Brain microvascular endothelial cell (primary cell): ENCODE measurements at regions not wholly inside any gene's neighbourhood (a gene's known extent, or its start where the extent isn't known, plus 50 kb on each side); places are given as distances from the start of the nearest gene placed in this dataset.
A peak's percentile ranks its signal among the peaks of the same experiment; 100 is the strongest.

Source experiments
- DNase-seq: peaks from one replicate; pipeline ENCODE4 v3.0.0-alpha.2; 2020
- H3K27ac ChIP-seq: fragments of 250-450 bp; sonication (Bioruptor Pico); 2 replicates; pipeline ENCODE4 v1.5.1; 2020; ENCODE audit warnings: mild to moderate bottlenecking, moderate library complexity
- H3K27me3 ChIP-seq: fragments of 250-450 bp; sonication (Bioruptor Pico); replicated peaks from 2 replicates; pipeline ENCODE4 v1.5.1; 2020; ENCODE audit warnings: mild to moderate bottlenecking
- H3K36me3 ChIP-seq: fragments of 250-450 bp; sonication (Bioruptor Pico); replicated peaks from 2 replicates; pipeline ENCODE4 v1.5.1; 2020; ENCODE audit warnings: mild to moderate bottlenecking
- H3K4me3 ChIP-seq: 2 replicates; pipeline ENCODE4 v1.5.1; 2011; ENCODE audit warnings: low read depth, mild to moderate bottlenecking, control low read depth, low read length, moderate library complexity
- in situ Hi-C: cut with HindIII; loops from 2 replicates; pipeline ENCODE4 v1.10.0; 2017; ENCODE audit warnings: low sequenced_read_pairs, low pct_ligation_motif_present
- TF ChIP-seq, protein P1 (sequence below): IDR thresholded peaks from 2 replicates; pipeline ENCODE4 v1.5.1; 2011; ENCODE audit warnings: low read depth, mild to moderate bottlenecking, moderate library complexity, low read length, control low read depth, inconsistent platforms; ENCODE audit errors: missing control alignments

DNA sequence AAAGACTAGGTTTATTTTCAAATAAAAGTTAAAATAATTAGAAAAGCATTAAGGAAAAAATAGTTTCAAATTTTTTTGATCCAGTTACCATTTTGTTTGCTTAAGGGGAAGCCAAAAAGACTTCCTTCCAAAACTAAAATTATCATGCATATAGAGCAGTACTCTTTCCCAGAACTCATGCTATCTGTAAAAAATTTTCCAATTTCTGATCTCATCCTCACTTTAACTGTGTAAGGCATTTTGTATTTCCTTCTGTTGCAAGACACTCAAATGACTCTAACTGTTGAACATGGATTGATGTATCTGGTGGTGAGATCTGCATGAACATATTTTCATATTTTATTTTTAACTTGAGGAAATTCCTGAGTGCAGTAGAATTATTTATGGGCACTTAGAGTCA, 150.1 kb downstream of the ADAM29 start:
- Histone ChIP-seq H3K4me3 (no peak overlapping the region), H3K27ac (no peak overlapping the region), H3K27me3 (no peaks in the 10 kb centered on the region), H3K36me3 (no peaks in the 10 kb centered on the region)
- TF ChIP-seq, protein P1, sequence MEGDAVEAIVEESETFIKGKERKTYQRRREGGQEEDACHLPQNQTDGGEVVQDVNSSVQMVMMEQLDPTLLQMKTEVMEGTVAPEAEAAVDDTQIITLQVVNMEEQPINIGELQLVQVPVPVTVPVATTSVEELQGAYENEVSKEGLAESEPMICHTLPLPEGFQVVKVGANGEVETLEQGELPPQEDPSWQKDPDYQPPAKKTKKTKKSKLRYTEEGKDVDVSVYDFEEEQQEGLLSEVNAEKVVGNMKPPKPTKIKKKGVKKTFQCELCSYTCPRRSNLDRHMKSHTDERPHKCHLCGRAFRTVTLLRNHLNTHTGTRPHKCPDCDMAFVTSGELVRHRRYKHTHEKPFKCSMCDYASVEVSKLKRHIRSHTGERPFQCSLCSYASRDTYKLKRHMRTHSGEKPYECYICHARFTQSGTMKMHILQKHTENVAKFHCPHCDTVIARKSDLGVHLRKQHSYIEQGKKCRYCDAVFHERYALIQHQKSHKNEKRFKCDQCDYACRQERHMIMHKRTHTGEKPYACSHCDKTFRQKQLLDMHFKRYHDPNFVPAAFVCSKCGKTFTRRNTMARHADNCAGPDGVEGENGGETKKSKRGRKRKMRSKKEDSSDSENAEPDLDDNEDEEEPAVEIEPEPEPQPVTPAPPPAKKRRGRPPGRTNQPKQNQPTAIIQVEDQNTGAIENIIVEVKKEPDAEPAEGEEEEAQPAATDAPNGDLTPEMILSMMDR = no peak
- DNase-seq = no peak
- in situ Hi-C loops = no loop called here

DNA sequence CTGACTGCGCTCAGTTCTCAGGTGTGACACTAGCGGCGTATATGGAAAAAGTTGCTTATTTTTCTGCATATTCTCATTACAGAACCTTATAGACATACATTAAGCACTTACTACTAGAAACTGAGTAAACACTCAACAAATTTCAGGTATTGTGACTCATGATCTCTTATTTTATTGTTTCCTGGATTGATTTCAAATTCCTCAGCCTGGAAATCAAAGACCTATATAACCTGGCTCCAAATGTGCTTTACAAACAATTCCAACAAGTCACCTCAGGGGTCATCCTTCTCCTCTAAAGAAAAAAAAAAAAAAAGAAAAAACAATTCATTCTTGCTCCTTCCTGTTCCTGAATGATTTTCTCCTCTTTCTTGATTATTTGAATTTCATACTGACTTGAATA, 152.3 kb downstream of the ADAM29 start:
- Histone ChIP-seq H3K36me3 (no peaks in the 10 kb centered on the region), H3K27ac (no peak overlapping the region), H3K27me3 (no peaks in the 10 kb centered on the region), H3K4me3 (no peak overlapping the region)
- no peak for DNase-seq
- TF ChIP-seq, protein P1 = no peak
- in situ Hi-C loops = no loop called here

DNA sequence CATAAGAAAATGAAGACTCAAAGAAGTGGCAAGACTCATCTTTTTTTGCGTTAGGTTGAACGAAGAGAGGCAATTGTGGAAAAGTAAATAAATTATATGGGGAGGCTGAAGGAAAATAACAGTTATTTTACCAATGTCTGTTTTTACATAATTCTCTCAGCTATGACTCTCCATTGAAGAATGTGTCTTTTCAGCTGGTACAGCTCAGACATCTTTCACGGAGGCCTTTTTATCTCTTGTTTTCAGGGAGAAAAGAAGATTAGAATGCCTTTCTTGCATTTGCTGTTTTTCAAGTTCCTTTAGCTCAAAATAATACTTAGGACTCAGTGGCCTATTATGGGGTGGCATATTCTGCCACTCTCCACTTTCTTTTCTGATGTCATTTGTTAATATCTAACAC, 153.0 kb downstream of the ADAM29 start:
- no peaks in the 10 kb centered on the region for H3K36me3 ChIP-seq
- in situ Hi-C loops = no loop called here
- no peak overlapping the region for H3K4me3 ChIP-seq
- peak; percentile 36 for DNase-seq
- TF ChIP-seq, protein P1 = no peak
- no peak overlapping the region for H3K27ac ChIP-seq
- no peaks in the 10 kb centered on the region for H3K27me3 ChIP-seq

DNA sequence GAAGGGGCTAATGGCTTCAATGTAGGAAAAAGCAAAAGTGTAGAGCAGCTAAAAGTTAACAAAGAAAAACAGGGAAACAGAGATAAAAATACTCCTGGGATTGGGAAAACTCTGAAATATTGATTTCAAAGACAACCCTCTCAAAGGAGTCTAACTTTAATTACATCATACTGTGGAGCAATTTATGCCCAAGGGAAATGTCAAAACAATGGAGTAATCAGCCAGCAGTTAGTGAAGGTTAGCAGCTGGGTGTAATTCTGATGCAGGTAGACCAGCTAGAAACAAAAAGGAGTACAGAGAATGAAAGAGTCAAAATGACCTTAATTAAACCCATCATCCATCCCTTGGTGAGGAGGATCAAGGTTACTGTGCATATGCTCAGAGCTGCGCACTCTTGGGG, 169.0 kb downstream of the ADAM29 start:
- TF ChIP-seq, protein P1 = no peak
- no peak for DNase-seq
- in situ Hi-C loops = no loop called here

DNA sequence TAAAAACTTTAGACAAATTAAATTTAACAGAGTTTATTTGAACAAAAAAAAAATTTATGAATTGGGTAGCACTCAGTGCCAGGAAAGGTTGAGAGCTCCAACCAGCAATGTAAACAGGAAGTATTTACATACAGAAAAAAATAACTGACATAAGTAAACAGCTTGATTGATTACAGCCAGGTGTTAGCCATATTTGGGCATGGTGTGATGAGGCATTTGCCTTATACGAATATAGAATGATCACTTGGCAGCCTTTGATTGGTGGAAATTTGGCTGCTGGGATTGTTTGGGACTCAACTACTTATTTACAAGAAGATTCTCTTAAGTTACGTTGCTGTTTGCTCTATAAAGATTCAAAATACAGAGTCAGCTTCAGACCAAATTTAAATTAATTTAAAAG, 172.0 kb downstream of the ADAM29 start:
- Histone ChIP-seq H3K4me3 (no peak overlapping the region), H3K36me3 (no peaks in the 10 kb centered on the region), H3K27me3 (no peaks in the 10 kb centered on the region), H3K27ac (no peak overlapping the region)
- TF ChIP-seq, protein P1 = no peak
- DNase-seq = no peak
- in situ Hi-C loops = no loop called here

More for the DNA sequence above, 169.0 kb downstream of the ADAM29 start:
- H3K27me3 ChIP-seq = no peaks in the 10 kb centered on the region
- H3K4me3 ChIP-seq = no peak overlapping the region
- H3K36me3 ChIP-seq = no peaks in the 10 kb centered on the region
- H3K27ac ChIP-seq = no peak overlapping the region

DNA sequence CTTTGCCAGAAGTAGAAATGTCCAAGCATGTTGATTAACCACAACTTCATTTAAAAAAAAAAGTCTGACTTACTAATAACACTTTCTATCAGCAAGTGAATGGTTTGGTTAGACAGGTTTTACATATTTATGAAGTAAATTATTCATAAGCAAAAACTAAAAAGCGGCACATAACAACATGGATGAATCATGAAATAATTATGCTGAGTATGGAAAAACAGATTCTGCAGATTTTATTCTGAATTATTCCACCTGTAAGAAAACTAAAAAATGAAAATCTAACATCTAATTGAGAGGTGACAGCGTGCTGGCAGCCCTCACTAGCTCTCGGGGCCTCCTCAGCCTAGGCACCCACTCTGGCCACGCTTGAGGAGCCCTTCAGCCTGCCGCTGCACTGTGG, 173.5 kb downstream of the ADAM29 start:
- no peak for DNase-seq
- Histone ChIP-seq H3K36me3 (no peaks in the 10 kb centered on the region), H3K27me3 (no peaks in the 10 kb centered on the region), H3K4me3 (no peak overlapping the region), H3K27ac (no peak overlapping the region)
- in situ Hi-C loops = no loop called here
- TF ChIP-seq, protein P1 = no peak
